K562 (cell line): ENCODE measurements at regions not wholly inside any gene's neighbourhood (a gene's known extent, or its start where the extent isn't known, plus 50 kb on each side); places are given as distances from the start of the nearest gene placed in this dataset.

Experiments
- ATAC-seq: fragments of 200-7000 bp; cut with Tn5 transposase; 3 replicates; pipeline ENCODE4 v1.9.1; 2020; ENCODE audit warnings: moderate library complexity
- BruUV-seq: library from RNA; stranded (reverse); fragments of 400-500 nt; replicated peaks from 2 replicates; lab custom pipeline; 2021; lab: Mats Ljungman, UMichigan
- CTCF ChIA-PET: fragments of 300-600 bp; formaldehyde crosslinking; extraction: SDS; loops from one replicate; lab custom pipeline; 2021; ENCODE audit warnings: low intra/inter-chr PET ratio; lab: Yijun Ruan, JAX
- POLR2A ChIA-PET: fragments of 300-600, 350-650 bp; sonication (Branson Sonifier 250); formaldehyde crosslinking; extraction: SDS; loops from one replicate; lab custom pipeline; 2021; ENCODE audit warnings: antibody characterized with exemption, inconsistent platforms; lab: Yijun Ruan, JAX
- DNase-seq, 4 experiments: peaks; one replicate each; pipeline versions ENCODE4 v3.0.0 to v3.0.0-alpha.2; 2011 to 2018; ENCODE audit warnings: low spot score in 3 of 4, mixed read lengths in 3 of 4; ENCODE audit errors: extremely low read depth in 1 of 4
- FAIRE-seq: peaks from 2 replicates; lab custom pipeline; 2011; peaks lifted over from hg19 to GRCh38; lab: Jason Lieb, UNC
- H2AFZ ChIP-seq: 2 replicates; pipeline ENCODE4 v1.6.0; 2011; ENCODE audit warnings: low read depth, low read length, control low read depth, inconsistent platforms
- H3K27ac ChIP-seq: fragments of 200-600 bp; 3 replicates; pipeline ENCODE4 v1.8.0; 2011; ENCODE audit warnings: low read depth, mild to moderate bottlenecking, control low read depth, inconsistent platforms, low read length, moderate library complexity, mixed read lengths; ENCODE audit errors: extremely low read depth
- H3K27me3 ChIP-seq, 2 experiments: fragments of 300-600 bp in 1 of 2; 2 replicates in 1 of 2; 3 replicates in 1 of 2; pipeline versions ENCODE4 v1.6.0 to v1.8.0; 2011; ENCODE audit warnings: inconsistent platforms in 2 of 2, low read length in 2 of 2, mild to moderate bottlenecking in 1 of 2, mixed read lengths in 1 of 2, moderate library complexity in 1 of 2; ENCODE audit not compliant: control insufficient read depth in 2 of 2, insufficient read depth in 2 of 2
- H3K36me3 ChIP-seq: fragments of 300-600 bp; 3 replicates; pipeline ENCODE4 v1.8.0; 2011; ENCODE audit warnings: mild to moderate bottlenecking, low read length, inconsistent platforms; ENCODE audit not compliant: control insufficient read depth, insufficient read depth
- H3K4me1 ChIP-seq, 2 experiments: fragments of 200-600 bp in 1 of 2; replicated peaks in 1 of 2; 2 replicates in 1 of 2; 3 replicates in 1 of 2; pipeline versions ENCODE4 v1.5.1 to v1.8.0; 2011; ENCODE audit warnings: inconsistent platforms in 2 of 2, low read length in 2 of 2, mild to moderate bottlenecking in 1 of 2, mixed read lengths in 1 of 2, moderate library complexity in 1 of 2; ENCODE audit not compliant: control insufficient read depth in 2 of 2, insufficient read depth in 2 of 2
- H3K4me2 ChIP-seq: 2 replicates; pipeline ENCODE4 v1.6.1; 2011; ENCODE audit warnings: low read length, control low read depth, inconsistent platforms, mixed read lengths; ENCODE audit not compliant: insufficient read depth
- H3K4me3 ChIP-seq: fragments of 200-600 bp; sonication (generic), shearing (Covaris generic); 2 replicates; pipeline ENCODE4 v1.5.1; 2016; ENCODE audit warnings: control low read depth, inconsistent platforms
- H3K79me2 ChIP-seq: fragments of 200-600 bp; 3 replicates; pipeline ENCODE4 v1.8.0; 2011; ENCODE audit warnings: low read length, inconsistent platforms; ENCODE audit not compliant: control insufficient read depth, insufficient read depth
- H3K9ac ChIP-seq, 2 experiments: 2 replicates each; pipeline versions ENCODE4 v1.6.0 to v1.6.1; 2011; ENCODE audit warnings: low read depth in 2 of 2, low read length in 2 of 2, control low read depth in 1 of 2, inconsistent platforms in 1 of 2, mild to moderate bottlenecking in 1 of 2, mixed read lengths in 1 of 2; ENCODE audit not compliant: insufficient read depth in 1 of 2
- H3K9me1 ChIP-seq: one replicate; pipeline ENCODE4 v1.6.0; 2011; ENCODE audit warnings: inconsistent platforms, mild to moderate bottlenecking, low read length, moderate library complexity; ENCODE audit not compliant: control insufficient read depth, insufficient read depth
- H3K9me3 ChIP-seq: replicated peaks from 2 replicates; pipeline ENCODE4 v1.5.1; 2011; ENCODE audit warnings: low read depth, low read length, inconsistent platforms; ENCODE audit not compliant: control insufficient read depth, insufficient read depth
- H4K20me1 ChIP-seq: replicated peaks from 2 replicates; pipeline ENCODE4 v1.6.1; 2011; ENCODE audit warnings: low read length, inconsistent platforms, mixed read lengths; ENCODE audit not compliant: control insufficient read depth, insufficient read depth
- DACH1 ChIP-seq: fragments of 450-650 bp; IDR thresholded peaks from 2 replicates; pipeline ENCODE4 v1.6.1; 2018; ENCODE audit not compliant: partially characterized antibody
- HDAC2 ChIP-seq: fragments of 450-650 bp; IDR thresholded peaks from 2 replicates; pipeline ENCODE4 v1.6.1; 2016; ENCODE audit warnings: mild to moderate bottlenecking
- MYC ChIP-seq, 2 experiments: fragments of 250-450 bp in 1 of 2; sonication (Bioruptor Pico) in 1 of 2; IDR thresholded peaks; 2 replicates each; pipeline versions ENCODE4 v1.5.1 to v1.6.1; 2012 to 2021; ENCODE audit warnings: low read depth in 2 of 2, borderline replicate concordance in 1 of 2, improper control_type of control experiment in 1 of 2, low read length in 1 of 2, mild to moderate bottlenecking in 1 of 2, moderate library complexity in 1 of 2
- NCOA4 ChIP-seq: fragments of 450-650 bp; IDR thresholded peaks from 2 replicates; pipeline ENCODE4 v1.6.1; 2018; ENCODE audit warnings: mild to moderate bottlenecking; ENCODE audit not compliant: partially characterized antibody
- SAP30 ChIP-seq: fragments of 200-600 bp; sonication (generic); IDR thresholded peaks from 2 replicates; pipeline ENCODE4 v1.6.1; 2012; ENCODE audit warnings: borderline replicate concordance, low read depth, mild to moderate bottlenecking, moderate library complexity, low read length, control low read depth, inconsistent platforms; ENCODE audit not compliant: insufficient read depth, poor library complexity, severe bottlenecking
- SOX6 ChIP-seq: fragments of 450-650 bp; IDR thresholded peaks from 2 replicates; pipeline ENCODE4 v1.6.1; 2014; ENCODE audit warnings: mild to moderate bottlenecking
- WHSC1 ChIP-seq: IDR thresholded peaks from one replicate; pipeline ENCODE4 v1.6.1; 2012; ENCODE audit warnings: low read length, control low read depth, inconsistent platforms
- ZNF24 ChIP-seq: fragments of 450-650 bp; IDR thresholded peaks from 2 replicates; pipeline ENCODE4 v1.6.1; 2016
- WGBS: fragments of 100-300 bp; shearing (Covaris generic); methylation state at CpG from one replicate; pipeline ENCODE4 v1.1.6; 2016; ENCODE audit warnings: low coverage, mixed read lengths; ENCODE audit not compliant: insufficient coverage; ENCODE audit errors: missing lambda C conversion rate; 5-methylcytosine and 5-hydroxymethylcytosine counted together
- in situ Hi-C: fragments of 300-500 bp; cut with MboI; formaldehyde crosslinking; loops from 4 replicates; pipeline ENCODE4 v1.15.0; 2018; ENCODE audit warnings: inconsistent platforms, mixed read lengths
- intact Hi-C: fragments of 100-400 bp; cut with micrococcal nuclease; formaldehyde crosslinking; loops from 2 replicates; pipeline ENCODE4 v1.14.2; 2022
- TF ChIP-seq, protein P1 (sequence below): fragments of 250-450 bp; sonication (Bioruptor Pico); IDR thresholded peaks from 2 replicates; pipeline ENCODE4 v1.5.0; 2021; ENCODE audit warnings: mild to moderate bottlenecking, moderate library complexity
- TF ChIP-seq, protein P2 (sequence below): fragments of 250-450 bp; sonication (Bioruptor Pico); IDR thresholded peaks from 2 replicates; pipeline ENCODE4 v1.8.0; 2022; ENCODE audit warnings: inconsistent platforms, mild to moderate bottlenecking, moderate library complexity, borderline replicate concordance

DNA sequence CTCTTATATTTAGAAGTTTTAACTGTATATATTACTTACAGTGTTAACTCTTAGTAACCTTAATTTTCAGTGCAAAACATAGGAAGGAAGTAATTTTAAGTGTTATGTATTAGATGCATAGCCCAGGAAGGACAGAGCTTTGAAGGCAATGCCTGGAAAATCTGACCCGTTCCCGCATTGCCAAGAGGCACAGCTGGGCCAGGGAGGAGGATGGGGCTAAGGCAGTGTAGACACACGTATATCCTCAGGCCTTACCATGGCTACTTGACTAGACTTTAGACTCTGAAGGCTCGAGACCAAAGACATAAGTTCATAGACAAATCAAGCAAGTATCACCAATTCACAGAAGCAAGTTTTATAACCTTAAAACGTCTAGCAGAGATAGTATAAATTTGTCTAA is 1944.2 kb downstream of the OLFM4 start:
- Histone ChIP-seq H3K36me3 (no peaks in the 10 kb centered on the region), H3K4me3 (no peak overlapping the region), H3K9ac (no peak overlapping the region), H3K9me3 (no peaks in the 10 kb centered on the region), H3K4me1 (no peaks in the 10 kb centered on the region), H3K4me2 (no peak overlapping the region), H3K9me1 (no peaks in the 10 kb centered on the region), H3K27ac (no peak overlapping the region), H2AFZ (no peak overlapping the region), H4K20me1 (no peaks in the 10 kb centered on the region), H3K27me3 (no peaks in the 10 kb centered on the region), H3K79me2 (no peaks in the 10 kb centered on the region)
- intact Hi-C loops (no loop called here), in situ Hi-C loops (no loop called here)
- POLR2A ChIA-PET = no interaction called here
- WGBS = 0% methylated on average over 5 of the region's 5 CpGs
- no peak for FAIRE-seq
- BruUV-seq = no TSS peak
- no peak for ATAC-seq
- no peak for DNase-seq
- TF ChIP-seq, protein P1, sequence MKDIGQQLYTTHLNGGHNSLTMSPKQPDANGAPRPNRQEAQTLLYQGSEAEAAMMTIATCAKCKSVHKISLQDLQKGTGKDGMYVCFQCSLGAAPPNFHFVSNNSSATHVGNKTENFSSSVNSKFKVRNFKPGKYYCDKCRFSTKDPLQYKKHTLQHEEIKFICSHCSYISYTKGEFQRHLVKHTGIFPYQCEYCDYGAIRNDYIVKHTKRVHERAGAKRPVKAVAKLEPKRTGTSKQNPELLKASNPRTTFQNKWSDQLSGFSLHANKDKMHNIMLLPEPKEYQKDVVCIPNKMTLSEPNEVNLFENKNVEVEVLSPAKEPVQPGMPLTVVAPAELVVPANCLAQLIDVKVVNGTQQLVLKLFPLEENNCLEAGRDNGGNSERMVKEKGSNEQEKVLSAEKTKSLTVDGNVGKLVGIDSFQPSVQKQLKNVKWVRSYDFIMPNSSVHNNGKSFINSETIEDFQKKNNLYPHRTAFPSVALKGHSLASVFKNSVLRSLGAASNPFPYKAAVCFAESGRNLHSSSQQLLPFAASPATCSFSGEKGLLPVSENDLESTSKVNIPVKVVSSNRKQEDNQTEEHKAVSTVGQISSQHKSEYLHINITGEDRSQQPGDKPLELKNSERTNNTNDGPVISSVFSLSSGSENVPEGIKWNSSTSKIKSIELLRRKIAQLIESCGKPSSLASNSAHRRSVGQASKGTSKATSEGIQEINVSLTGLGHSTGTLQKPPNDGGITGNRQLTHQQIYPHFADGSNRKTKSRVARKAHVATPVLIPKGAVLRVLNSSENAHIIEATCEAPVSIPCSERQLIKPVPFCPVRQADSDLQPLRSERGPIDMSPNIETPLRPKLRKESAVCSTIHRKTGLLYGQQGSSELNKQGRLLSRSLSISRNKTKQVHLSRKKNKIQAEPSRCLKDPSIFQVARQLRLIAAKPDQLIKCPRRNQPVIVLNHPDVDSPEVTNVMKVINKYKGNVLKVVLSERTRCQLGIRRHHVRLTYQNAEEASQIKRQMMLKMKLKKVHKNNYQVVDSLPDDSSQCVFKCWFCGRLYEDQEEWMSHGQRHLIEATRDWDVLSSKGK (CRISPR knock-in tag) = no peak
- no peak for TF ChIP-seq MYC (IDR thresholded peaks at IDR 0.05; ENCODE audit: low read depth, low read length)
- TF ChIP-seq MYC (CRISPR knock-in tag; IDR thresholded peaks at IDR 0.05; ENCODE audit: borderline replicate concordance, low read depth) = no peak
- no peak for TF ChIP-seq NCOA4
- TF ChIP-seq WHSC1 = no peak
- TF ChIP-seq HDAC2 = no peak
- TF ChIP-seq SOX6 = no peak
- TF ChIP-seq ZNF24 = no peak
- TF ChIP-seq DACH1 = no peak
- TF ChIP-seq, protein P2, sequence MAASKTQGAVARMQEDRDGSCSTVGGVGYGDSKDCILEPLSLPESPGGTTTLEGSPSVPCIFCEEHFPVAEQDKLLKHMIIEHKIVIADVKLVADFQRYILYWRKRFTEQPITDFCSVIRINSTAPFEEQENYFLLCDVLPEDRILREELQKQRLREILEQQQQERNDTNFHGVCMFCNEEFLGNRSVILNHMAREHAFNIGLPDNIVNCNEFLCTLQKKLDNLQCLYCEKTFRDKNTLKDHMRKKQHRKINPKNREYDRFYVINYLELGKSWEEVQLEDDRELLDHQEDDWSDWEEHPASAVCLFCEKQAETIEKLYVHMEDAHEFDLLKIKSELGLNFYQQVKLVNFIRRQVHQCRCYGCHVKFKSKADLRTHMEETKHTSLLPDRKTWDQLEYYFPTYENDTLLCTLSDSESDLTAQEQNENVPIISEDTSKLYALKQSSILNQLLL (CRISPR knock-in tag) = no peak
- no peak for TF ChIP-seq SAP30
- CTCF ChIA-PET = no interaction called here
